Right lobe of liver (tissue), 6 donors: ENCODE measurements at regions not wholly inside any gene's neighbourhood (a gene's known extent, or its start where the extent isn't known, plus 50 kb on each side); places are given as distances from the start of the nearest gene placed in this dataset.

Source experiments
- ATAC-seq, 4 donors: fragments of 200-7000 bp; cut with Tn5 transposase; one replicate each; pipeline ENCODE4 v1.9.1; 2020; ENCODE audit warnings: mild to moderate bottlenecking in 4 of 4, moderate library complexity in 4 of 4
- DNase-seq, 3 donors: peaks; one replicate each; pipeline ENCODE4 v3.0.0-alpha.2; 2020
- H3K27ac ChIP-seq, 3 donors: fragments of 200-600 bp; one replicate each; pipeline ENCODE4 v1.8.0; 2022
- H3K27me3 ChIP-seq, 2 donors: fragments of 200-600 bp; one replicate each; pipeline ENCODE4 v1.8.0; 2022
- H3K36me3 ChIP-seq, 4 donors: fragments of 200-600 bp; sonication (generic) in 1 of 4; one replicate each; pipeline versions ENCODE4 v1.5.1 to v1.8.0; 2017 to 2022; ENCODE audit warnings: control low read depth in 1 of 4
- H3K4me1 ChIP-seq, 4 donors: fragments of 200-600 bp; sonication (generic) in 1 of 4; one replicate each; pipeline versions ENCODE4 v1.5.1 to v1.8.0; 2017 to 2022; ENCODE audit warnings: control low read depth in 1 of 4
- H3K4me3 ChIP-seq, 3 donors: fragments of 200-600 bp; one replicate each; pipeline ENCODE4 v1.8.0; 2022
- H3K9me3 ChIP-seq, 4 donors: fragments of 200-600 bp; sonication (generic) in 1 of 4; one replicate each; pipeline versions ENCODE4 v1.5.1 to v1.8.0; 2017 to 2022; ENCODE audit warnings: control low read depth in 1 of 4
- POLR2A ChIP-seq: fragments of 450-650 bp; IDR thresholded peaks from one replicate; pipeline ENCODE4 v1.6.1; 2017; ENCODE audit warnings: antibody characterized with exemption, mild to moderate bottlenecking
- WGBS: methylation state at CpG from one replicate; pipeline ENCODE4 v1.1.6; 2018; ENCODE audit warnings: low coverage, low lambda C conversion rate; ENCODE audit not compliant: insufficient coverage; ENCODE audit errors: missing lambda C conversion rate; 5-methylcytosine and 5-hydroxymethylcytosine counted together
- intact Hi-C, 2 donors: fragments of 100-400 bp; cut with DNase I; formaldehyde crosslinking; loops; one replicate each; pipeline versions ENCODE4 v1.11.2 to v1.14.1; 2022
- TF ChIP-seq, protein P1 (sequence below), 4 donors: fragments of 200-600 bp in 3 of 4; fragments of 450-650 bp in 1 of 4; IDR thresholded peaks; one replicate each; pipeline versions ENCODE4 v1.5.1 to v1.8.0; 2016 to 2022; ENCODE audit warnings: antibody characterized with exemption in 4 of 4, mild to moderate bottlenecking in 2 of 4
- donor health status: DM: no; HTN: yes; CAD: no.
- donor health status: DM: no; HTN: no; CAD: no.
- donor health status: DM: no; HTN: no; CAD: no.
- donor health status: DM: no; HTN: yes; CAD: no.
- donor health status: DM: no; HTN: yes; CAD: no.

DNA sequence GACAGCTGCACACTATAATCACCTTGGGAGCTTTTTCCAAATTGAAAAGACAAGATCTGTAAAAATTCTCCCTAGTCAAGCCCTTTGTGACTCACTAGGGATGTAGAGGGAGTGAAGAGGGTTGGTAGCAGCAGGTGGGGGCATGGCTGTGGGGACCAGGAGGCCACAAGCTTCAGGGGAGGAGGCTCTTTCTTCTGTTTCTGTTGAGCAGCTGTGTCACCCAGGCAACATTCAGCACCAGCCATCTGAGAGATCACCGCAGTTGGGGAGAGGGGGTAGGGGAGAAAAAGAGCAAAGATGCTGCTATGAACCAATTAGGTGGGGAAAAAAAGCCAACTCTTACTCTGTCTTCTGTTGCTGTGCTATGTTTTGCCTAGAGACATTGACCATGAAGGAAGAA is 352.3 kb upstream of the MEIS1 start:
- H3K27ac ChIP-seq = no peak overlapping the region
- TF ChIP-seq, protein P1, sequence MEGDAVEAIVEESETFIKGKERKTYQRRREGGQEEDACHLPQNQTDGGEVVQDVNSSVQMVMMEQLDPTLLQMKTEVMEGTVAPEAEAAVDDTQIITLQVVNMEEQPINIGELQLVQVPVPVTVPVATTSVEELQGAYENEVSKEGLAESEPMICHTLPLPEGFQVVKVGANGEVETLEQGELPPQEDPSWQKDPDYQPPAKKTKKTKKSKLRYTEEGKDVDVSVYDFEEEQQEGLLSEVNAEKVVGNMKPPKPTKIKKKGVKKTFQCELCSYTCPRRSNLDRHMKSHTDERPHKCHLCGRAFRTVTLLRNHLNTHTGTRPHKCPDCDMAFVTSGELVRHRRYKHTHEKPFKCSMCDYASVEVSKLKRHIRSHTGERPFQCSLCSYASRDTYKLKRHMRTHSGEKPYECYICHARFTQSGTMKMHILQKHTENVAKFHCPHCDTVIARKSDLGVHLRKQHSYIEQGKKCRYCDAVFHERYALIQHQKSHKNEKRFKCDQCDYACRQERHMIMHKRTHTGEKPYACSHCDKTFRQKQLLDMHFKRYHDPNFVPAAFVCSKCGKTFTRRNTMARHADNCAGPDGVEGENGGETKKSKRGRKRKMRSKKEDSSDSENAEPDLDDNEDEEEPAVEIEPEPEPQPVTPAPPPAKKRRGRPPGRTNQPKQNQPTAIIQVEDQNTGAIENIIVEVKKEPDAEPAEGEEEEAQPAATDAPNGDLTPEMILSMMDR (IDR thresholded peaks at IDR 0.05) = no peak
- TF ChIP-seq POLR2A = no peak
- DNase-seq = no peak
- no peaks in the 10 kb centered on the region for H3K4me1 ChIP-seq
- H3K27me3 ChIP-seq = no peaks in the 10 kb centered on the region
- intact Hi-C loops = no loop called here
- no peak overlapping the region for H3K4me3 ChIP-seq
- H3K9me3 ChIP-seq = no peaks in the 10 kb centered on the region
- ATAC-seq = no peak
- no CpG with 5 or more reads among the region's 1 CpG for WGBS
- no peaks in the 10 kb centered on the region for H3K36me3 ChIP-seq

DNA sequence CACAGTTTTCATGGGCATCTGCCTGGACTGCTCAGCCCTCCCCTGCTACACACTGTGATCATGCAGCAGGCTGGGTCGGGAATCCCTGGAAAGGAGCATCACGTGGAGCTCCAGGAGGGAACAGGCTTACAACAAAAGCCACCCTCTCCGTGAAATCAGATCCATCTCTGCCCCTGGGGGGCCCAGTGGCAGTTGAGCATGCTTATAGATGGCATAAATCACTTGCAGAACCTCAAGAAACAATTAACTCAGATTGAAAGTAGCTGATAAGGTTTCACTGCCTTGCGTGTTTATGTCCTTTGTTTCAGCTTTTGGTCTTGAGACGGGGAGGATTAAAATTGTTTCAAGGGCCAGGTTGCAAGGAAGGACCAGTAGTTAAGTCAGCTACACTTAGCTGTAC is 354.8 kb upstream of the MEIS1 start:
- no peak for ATAC-seq
- WGBS = 29% methylated on average over 5 of the region's 5 CpGs
- no peak for TF ChIP-seq POLR2A
- TF ChIP-seq, protein P1 (IDR thresholded peaks at IDR 0.05) = no peak
- Histone ChIP-seq H3K4me1 (no peaks in the 10 kb centered on the region), H3K27ac (no peak overlapping the region), H3K36me3 (no peaks in the 10 kb centered on the region), H3K9me3 (no peaks in the 10 kb centered on the region), H3K4me3 (no peak overlapping the region), H3K27me3 (no peaks in the 10 kb centered on the region)
- no peak for DNase-seq
- intact Hi-C loops = no loop called here

DNA sequence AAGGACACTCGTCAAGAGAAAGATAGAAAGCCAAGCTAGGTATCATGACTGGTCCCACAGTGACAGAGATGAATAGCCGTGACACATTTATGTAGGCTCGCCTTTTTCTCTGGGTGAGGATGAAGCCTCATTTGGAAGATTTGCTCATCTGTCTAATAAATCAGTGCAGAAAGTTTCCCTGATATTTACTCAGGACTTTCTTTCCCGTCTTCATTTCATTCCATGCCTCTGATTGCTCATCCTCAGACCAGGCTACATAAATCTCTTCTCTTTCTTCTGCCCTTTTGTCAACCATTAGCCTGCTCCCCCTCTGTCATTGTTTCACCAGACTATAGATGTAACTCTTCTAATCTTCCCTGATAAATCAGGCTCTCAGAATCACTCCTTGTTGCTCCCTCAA is 361.8 kb upstream of the MEIS1 start:
- Histone ChIP-seq H3K36me3 (no peaks in the 10 kb centered on the region), H3K27me3 (no peaks in the 10 kb centered on the region), H3K9me3 (no peaks in the 10 kb centered on the region), H3K27ac (no peak overlapping the region), H3K4me3 (no peak overlapping the region), H3K4me1 (no peaks in the 10 kb centered on the region)
- no peak for TF ChIP-seq POLR2A
- TF ChIP-seq, protein P1 (IDR thresholded peaks at IDR 0.05) = no peak
- intact Hi-C loops = no loop called here
- no peak for ATAC-seq
- WGBS = 65% methylated on average over 3 of the region's 4 CpGs
- no peak for DNase-seq

DNA sequence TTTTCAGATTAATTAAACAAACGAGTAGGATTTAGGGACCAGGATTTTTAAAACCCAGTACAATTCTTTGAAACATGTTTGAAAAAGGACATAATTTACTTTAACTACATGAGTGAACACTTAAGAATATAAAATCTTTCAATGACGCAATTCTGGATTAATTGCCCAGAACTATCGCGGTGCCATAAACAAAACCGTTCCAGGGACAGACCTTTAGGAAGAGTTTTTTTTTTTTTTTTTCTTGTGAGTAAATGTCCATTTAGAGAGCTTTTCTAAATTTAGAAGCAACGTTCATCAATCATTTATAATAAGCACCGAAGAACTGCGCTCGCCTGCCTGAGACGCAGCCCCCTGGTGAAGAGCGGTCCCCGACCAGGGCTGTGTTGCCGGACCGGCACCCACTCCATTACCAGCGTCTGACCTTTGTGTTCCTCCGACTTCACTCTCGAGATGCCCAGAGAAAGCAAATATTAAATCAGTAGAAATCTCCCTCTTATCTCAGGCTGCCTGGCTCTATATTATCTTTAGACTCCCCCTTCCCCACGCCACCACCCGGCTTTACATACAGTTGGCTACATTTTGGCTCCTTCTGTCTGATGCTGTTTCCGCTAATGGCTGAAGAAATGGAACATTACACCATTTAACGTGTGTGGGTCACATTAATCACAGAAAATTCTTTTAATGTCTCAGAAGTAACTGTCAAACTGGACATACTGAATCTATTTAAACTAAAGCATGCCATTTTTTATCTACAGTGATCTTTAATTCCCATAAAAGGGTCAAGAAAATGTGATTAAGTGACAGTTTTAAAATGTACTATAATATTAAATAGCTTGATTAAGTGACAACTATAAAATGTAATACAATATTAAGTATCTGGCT is 364.0 kb upstream of the MEIS1 start:
- Histone ChIP-seq H3K4me3 (no peak overlapping the region), H3K36me3 (no peaks in the 10 kb centered on the region), H3K27me3 (no peaks in the 10 kb centered on the region), H3K9me3 (no peaks in the 10 kb centered on the region), H3K27ac (no peak overlapping the region), H3K4me1 (no peaks in the 10 kb centered on the region)
- intact Hi-C loops = no loop called here
- 37% methylated on average over 16 of the region's 21 CpGs for WGBS
- no peak for DNase-seq
- no peak for ATAC-seq
- no peak for TF ChIP-seq POLR2A
- TF ChIP-seq, protein P1 (IDR thresholded peaks at IDR 0.05) = no peak
